ENCODE measurements at regions not wholly inside any gene's neighbourhood (a gene's known extent, or its start where the extent isn't known, plus 50 kb on each side); places are given as distances from the start of the nearest gene placed in this dataset.

DNA sequence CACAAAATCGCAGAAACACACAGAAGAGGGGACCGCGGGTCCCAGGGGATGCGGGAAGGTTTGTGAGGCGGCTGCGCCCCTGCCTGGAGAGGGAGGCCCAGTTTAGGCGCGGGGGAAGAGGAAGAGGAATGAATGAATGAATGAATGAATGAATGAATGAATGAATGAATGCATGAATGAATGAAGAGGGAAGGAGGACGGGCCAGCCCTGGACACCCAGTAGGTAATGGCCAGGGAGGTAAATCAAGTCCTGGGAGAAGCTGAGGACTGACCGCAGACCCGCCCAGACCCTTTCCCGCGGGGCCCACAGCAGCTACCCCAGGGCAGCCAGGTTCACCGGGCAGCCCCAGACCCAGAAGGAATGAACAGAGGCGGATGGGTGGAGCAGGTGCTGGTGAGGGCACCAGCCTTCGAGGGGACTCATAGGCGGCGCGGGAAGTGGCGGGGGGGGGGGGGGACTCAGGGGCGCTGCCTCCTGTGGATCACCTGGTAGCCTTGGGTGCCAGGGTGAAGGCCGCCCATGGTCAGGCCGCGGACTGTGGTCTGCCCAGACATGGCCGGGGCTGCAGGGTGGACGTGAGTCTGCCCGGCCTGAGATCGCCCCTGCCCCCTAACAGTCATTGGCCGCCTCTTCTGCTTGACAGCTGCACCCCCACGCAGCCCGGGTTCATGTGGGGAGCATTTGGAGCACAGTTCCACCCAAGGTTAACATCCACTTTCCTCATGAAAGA, 192.0 kb upstream of the PDE10A start:
- Histone ChIP-seq H3K9ac (ENCODE audit: low read depth, low read length) (peak overlapping the region; percentile 40; the same call in 1 of the 2 replicates), H3K4me1 (ENCODE audit: insufficient read depth, low read length) (no peaks in the 10 kb centered on the region; the same call in 1 of the 2 replicates), H3K9me3 (ENCODE audit: control insufficient read depth, insufficient read depth, low read length) (no peaks in the 10 kb centered on the region), H3K36me3 (ENCODE audit: insufficient read depth, low read length) (no peaks in the 10 kb centered on the region)

DNA sequence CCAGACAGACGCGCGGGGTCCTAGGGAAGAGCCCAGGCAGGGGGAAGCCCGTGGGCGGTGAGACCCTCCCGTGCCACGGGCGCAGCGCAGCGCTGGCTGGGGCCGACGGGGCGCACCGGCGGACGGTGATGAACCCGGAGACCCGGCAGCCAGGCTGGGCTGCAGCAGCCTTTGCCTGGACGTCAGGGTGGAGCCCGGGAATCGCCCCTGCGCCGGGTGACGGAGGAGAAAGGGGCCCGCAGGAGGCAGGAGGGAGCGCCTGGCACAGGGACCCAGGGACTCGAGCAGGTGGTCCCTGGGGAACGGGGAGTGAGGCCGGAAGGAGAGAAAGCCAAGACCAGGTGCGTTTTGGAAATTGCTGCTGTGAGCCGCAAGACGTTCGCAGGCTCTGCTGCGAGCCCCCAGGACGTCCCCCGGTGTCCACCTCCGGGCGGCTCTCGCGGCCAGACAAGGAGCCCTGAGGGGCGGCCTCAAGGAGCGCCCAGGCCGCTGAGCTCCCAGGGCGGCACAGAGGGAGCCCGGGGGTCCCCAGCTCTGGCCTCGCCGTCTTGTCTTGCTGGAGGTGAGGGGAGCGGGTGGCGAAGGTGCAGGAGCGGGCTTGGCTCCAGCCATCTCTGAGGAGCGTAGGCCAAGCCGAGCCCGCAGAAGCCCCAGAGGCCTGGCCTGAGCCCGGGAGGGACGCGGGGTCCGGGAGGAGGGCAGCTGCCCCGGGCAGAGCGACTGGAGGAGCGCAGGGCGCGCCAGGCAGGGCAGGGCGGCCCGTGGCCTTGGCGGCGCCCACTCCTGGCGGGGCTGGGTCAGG, 191.2 kb upstream of the PDE10A start:
- Histone ChIP-seq H3K36me3 (ENCODE audit: insufficient read depth, low read length) (no peaks in the 10 kb centered on the region), H3K9ac (ENCODE audit: low read depth, low read length) (peak overlapping the region; percentile 40; the same call in 1 of the 2 replicates), H3K4me1 (ENCODE audit: insufficient read depth, low read length) (no peaks in the 10 kb centered on the region; the same call in 1 of the 2 replicates), H3K9me3 (ENCODE audit: control insufficient read depth, insufficient read depth, low read length) (no peaks in the 10 kb centered on the region)

DNA sequence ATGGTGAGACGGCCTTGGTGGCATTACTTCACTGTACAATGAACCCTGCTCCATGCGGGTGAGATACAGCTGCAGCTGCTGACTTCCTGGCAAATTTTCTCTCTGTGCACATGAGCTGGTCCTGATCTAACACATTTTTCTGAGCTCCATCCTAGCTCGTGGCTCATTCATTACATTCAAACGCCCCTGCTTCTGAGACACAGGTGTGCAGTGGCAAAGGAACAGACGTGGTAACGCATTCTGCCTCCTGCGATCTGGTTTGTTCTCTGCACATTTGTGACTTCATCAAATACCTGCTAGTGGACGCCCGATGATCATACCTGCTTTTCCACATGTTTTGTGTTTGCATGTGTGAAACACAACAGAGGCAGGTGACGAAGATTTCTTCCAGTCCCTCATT, 189.6 kb upstream of the PDE10A start:
- Histone ChIP-seq H3K9ac (ENCODE audit: low read depth, low read length) (no peak overlapping the region), H3K4me1 (ENCODE audit: insufficient read depth, low read length) (peaks cover 2% of the 10 kb centered on the region), H3K36me3 (ENCODE audit: insufficient read depth, low read length) (no peaks in the 10 kb centered on the region), H3K9me3 (ENCODE audit: control insufficient read depth, insufficient read depth, low read length) (no peaks in the 10 kb centered on the region)

DNA sequence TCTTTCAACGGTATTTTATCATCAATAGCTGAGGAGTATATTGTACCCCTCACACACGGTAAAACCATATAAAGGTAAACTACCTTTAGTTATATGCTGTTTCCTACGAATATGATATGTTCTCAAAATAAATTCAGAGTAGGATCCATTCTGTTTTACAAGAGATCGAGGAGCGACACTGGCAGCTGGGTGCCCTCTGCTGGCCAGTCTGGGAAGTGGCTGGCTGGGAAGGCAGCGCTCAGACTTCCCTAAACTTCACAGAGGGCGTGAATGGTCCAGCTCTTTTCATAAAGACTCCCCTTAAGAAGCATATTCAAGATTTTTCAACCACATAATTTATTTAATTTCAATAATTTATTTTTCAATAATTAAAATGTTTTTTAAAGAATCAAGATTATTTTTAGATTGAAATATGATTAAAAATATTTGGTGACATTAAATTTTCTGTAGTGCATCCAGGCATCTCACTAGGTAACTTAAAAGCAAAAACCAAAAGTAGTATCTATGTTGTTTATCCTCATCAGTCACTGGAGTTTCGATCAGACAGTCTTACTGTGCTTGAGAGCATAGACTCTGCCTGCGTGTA, 187.5 kb upstream of the PDE10A start:
- Histone ChIP-seq H3K9me3 (ENCODE audit: control insufficient read depth, insufficient read depth, low read length) (no peaks in the 10 kb centered on the region), H3K9ac (ENCODE audit: low read depth, low read length) (no peak overlapping the region), H3K36me3 (ENCODE audit: insufficient read depth, low read length) (no peaks in the 10 kb centered on the region), H3K4me1 (ENCODE audit: insufficient read depth, low read length) (peaks cover 14% of the 10 kb centered on the region)

DNA sequence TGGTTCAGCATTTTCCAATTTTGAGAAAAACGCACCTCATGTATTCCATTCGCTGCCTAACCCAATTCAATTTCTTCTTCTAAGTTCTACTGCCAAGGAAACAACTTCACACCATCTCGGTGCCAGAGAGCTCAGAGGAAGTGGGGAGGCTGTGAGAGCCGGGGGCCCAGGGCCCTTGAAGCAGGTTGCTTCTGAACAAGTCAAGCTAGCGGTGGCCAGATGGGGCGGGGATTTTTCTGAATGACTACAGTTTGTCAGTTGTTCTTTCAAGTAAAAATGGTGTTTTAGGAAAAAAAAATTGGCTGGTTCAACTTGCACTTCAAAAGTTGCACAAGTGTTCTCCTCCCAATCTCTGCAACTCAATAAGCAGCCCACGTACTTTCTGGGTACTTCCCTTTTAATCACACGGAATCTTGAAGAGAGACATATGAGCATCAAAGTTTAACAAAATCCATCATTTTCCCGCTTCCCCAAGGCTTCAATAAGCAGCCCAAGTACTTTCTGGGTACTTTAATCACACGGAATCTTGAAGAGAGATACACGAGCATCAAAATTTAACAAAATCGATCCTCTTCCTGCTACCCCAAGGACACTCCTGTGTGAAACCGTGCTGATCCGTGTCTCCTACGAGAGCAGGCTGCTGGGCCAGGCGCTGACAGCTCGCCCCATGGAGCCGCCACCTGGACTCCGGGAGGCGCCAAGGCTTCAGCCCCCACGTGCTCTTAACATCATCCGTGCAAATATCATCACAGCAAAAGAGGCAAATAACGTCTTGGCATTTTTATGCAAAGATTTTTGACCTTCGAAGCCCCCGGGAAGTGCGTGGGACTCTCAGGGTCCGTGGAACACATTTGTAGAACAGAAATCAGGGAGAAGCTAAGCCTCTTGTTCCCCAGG, 186.7 kb upstream of the PDE10A start:
- Histone ChIP-seq H3K9ac (ENCODE audit: low read depth, low read length) (0 out of 2 replicates have a peak overlapping the region, but pooled peaks have one; percentile 9), H3K9me3 (ENCODE audit: control insufficient read depth, insufficient read depth, low read length) (no peaks in the 10 kb centered on the region), H3K4me1 (ENCODE audit: insufficient read depth, low read length) (peaks cover 14% of the 10 kb centered on the region)

DNA sequence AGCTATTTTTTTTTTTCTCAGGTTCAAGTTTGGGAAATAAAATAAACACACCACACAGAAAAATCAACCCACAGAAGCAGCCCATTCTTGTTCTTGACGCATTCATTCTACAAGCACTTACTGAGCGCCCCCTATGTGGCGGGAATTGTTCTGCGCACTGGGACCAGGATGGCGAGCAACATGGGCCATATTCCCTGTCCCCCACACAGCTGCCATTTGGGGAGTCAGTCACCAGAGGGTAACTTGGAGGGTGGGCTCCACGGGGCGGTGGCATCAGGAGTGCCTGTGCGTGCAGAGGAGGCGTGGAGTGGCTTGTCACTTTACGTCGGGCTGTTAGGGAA, 185.0 kb upstream of the PDE10A start:
- Histone ChIP-seq H3K4me1 (ENCODE audit: insufficient read depth, low read length) (peaks cover 21% of the 10 kb centered on the region), H3K36me3 (ENCODE audit: insufficient read depth, low read length) (no peaks in the 10 kb centered on the region), H3K9ac (ENCODE audit: low read depth, low read length) (no peak overlapping the region), H3K9me3 (ENCODE audit: control insufficient read depth, insufficient read depth, low read length) (no peaks in the 10 kb centered on the region)

More for the DNA sequence above, 186.7 kb upstream of the PDE10A start:
- H3K36me3 ChIP-seq (ENCODE audit: insufficient read depth, low read length), result no peaks in the 10 kb centered on the region

DNA sequence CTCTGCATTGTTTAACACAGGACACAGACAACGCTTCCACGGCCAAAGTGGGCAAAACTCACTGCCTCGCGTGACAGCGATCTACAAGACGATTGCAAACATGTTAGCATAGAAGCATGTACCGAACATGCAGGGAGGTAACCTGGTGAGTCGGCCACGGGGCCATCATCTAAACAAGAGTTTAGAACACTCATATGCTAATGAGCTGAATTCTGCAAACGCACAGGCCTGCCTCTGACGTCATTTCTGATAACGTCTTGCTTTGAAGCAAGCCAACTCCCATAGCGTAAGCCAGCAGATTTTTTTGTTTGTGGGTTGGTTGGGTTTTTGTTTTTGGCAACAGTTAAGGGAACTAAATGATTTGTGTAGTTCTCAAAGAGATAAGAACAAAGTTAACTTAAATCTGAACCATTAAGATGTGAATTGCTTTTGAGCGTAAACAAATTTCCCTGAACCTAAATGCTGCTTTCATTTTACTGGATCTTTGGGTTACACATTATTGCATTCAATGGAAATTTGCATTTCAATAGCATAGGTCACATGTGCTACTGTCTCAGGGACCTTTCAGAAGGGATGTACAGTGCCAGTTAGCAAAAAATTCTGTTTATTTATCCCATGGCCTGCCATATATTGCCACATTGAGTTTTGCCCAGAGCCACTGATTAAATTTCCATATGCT, 184.5 kb upstream of the PDE10A start:
- Histone ChIP-seq H3K9me3 (ENCODE audit: control insufficient read depth, insufficient read depth, low read length) (no peaks in the 10 kb centered on the region), H3K9ac (ENCODE audit: low read depth, low read length) (no peak overlapping the region), H3K4me1 (ENCODE audit: insufficient read depth, low read length) (peaks cover 27% of the 10 kb centered on the region), H3K36me3 (ENCODE audit: insufficient read depth, low read length) (no peaks in the 10 kb centered on the region)

DNA sequence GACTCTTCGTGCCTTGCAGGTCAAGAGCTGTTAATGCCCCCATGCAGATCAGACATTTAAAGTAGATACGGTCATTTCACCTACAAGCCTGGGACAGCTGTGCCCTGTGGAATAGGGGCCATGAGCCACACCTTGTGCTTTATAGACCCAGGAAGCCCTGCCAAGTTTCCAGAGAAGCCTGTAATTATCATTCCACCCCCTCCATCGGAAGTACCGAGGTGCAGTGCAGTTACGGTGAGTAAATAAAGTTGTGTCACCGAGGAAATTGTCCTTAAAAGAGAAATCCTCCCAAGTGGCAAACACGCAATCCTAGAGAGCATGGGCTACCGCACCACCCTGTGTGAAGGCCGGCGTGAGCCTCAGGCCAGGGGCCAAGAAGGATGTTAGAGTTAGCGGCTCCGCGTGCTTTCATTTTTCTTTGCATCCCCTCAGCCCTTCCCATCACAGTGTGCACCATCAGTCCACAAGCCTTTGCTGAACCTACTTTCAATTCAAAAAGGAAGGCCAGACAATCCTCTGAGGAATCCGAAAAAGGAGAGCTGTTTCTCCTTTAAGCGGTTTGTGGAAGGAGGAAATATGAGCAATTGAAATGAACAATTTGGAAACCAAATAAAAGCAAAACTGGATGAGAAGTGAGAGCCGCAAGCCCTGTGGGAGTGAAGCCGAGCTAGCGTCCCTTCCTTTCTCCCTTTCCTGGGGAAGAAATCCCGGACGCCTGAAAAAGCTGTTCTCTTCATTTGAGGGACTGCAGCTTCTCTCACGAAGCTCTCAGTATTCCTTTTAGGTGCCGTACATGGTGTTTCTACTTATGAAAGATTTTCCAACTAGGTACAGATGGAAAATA, 183.3 kb upstream of the PDE10A start:
- no peak overlapping the region for H3K9ac ChIP-seq (ENCODE audit: low read depth, low read length)
- H3K36me3 ChIP-seq (ENCODE audit: insufficient read depth, low read length), result no peaks in the 10 kb centered on the region
- H3K4me1 ChIP-seq (ENCODE audit: insufficient read depth, low read length), result peaks cover 37% of the 10 kb centered on the region
- H3K9me3 ChIP-seq (ENCODE audit: control insufficient read depth, insufficient read depth, low read length), result no peaks in the 10 kb centered on the region

DNA sequence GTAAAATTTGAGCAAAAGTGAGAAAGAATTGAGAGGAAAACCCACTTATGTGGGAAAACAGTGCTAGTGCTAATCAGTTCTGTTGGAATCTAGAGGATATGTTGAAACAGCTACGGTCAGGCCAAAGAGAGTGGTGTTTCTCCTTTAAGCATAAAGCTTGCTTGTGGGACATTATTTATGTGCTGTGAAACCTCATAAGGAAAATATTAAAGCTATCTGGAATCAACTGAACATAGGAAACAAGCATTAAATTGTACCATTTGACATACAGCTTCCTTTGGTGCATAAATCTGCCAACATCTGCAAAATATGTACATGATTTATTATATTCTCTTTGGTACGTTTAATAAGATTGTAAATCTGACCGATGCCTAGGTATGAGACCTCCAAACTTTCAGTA, 182.5 kb upstream of the PDE10A start:
- H3K4me1 ChIP-seq (ENCODE audit: insufficient read depth, low read length), result peaks cover 40% of the 10 kb centered on the region
- no peak overlapping the region for H3K9ac ChIP-seq (ENCODE audit: low read depth, low read length)
- H3K9me3 ChIP-seq (ENCODE audit: control insufficient read depth, insufficient read depth, low read length), result no peaks in the 10 kb centered on the region
- H3K36me3 ChIP-seq (ENCODE audit: insufficient read depth, low read length), result no peaks in the 10 kb centered on the region

DNA sequence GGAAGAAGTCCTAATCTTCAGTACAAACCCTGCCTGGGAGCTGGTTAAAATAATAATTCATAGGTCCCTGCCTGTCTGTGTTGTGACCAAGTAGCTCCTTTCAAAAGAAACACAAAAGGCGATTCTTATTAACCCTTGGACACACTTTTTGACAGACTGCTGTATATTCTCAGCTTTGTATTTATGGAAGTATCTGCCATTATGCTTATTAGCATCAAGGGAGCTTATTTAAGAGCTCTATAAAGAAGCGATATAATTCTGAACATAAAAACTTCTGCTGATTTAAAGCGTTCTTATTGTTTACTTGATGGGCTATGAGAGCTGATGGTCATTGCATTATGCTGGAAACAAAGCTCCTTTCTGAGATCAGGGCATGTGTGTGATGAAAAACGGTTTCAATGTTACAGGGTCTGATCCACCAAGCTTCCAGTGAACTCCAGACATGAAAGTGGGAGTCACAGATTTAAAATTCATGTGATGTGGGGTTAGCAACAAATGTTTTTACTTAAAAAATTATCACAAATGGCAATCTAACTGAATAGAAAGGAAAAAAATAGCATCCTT, 181.8 kb upstream of the PDE10A start:
- no peaks in the 10 kb centered on the region for H3K9me3 ChIP-seq (ENCODE audit: control insufficient read depth, insufficient read depth, low read length)
- H3K4me1 ChIP-seq (ENCODE audit: insufficient read depth, low read length), result peaks cover 40% of the 10 kb centered on the region
- H3K36me3 ChIP-seq (ENCODE audit: insufficient read depth, low read length), result no peaks in the 10 kb centered on the region
- H3K9ac ChIP-seq (ENCODE audit: low read depth, low read length), result no peak overlapping the region

DNA sequence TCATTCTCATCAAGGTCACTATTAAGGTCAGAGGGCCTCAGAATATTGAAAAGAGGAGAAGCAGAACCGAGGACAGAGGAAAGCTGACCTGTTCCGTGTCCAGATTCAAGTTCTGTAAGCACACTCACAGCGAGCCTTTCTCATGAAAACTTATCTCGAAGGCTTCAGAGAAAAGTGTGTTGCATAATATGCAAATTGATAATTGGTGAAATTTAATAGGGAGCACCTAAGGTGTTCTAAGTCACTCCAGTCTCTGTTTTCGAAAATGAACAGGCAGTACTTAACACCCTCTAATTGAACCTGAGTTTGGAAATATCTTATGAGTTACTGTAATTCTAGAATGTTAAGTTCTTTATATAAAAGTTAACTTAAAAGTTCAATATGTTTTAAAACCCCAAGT, 181.2 kb upstream of the PDE10A start:
- no peaks in the 10 kb centered on the region for H3K36me3 ChIP-seq (ENCODE audit: insufficient read depth, low read length)
- H3K9ac ChIP-seq (ENCODE audit: low read depth, low read length), result no peak overlapping the region
- H3K4me1 ChIP-seq (ENCODE audit: insufficient read depth, low read length), result peaks cover 40% of the 10 kb centered on the region
- H3K9me3 ChIP-seq (ENCODE audit: control insufficient read depth, insufficient read depth, low read length), result no peaks in the 10 kb centered on the region

DNA sequence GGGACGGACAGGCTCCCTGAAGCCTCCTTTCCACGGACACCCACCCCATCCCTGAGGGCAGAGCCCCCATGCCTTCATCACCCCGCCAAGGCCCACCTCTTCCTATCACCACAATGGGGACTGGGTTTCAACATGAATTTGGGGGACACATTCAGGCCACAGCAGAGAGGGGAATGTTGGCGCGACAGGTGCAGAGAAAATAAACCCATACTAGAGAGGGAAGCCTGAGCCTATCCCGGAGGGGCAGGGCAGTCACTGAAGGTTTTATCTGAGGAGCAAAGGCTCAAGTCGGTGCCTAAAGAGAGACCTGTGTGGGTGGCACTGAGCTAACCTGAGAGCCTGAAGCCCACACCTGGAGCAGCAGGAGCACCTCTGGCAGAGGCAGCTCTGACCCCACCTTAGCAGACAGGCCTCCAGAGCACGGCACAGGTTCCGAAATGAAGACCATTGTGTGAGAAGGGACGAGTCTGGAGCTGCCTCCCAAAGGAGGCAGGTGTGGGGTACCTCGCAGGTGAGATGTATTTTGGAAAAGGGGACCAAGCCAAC, 180.6 kb upstream of the PDE10A start:
- Histone ChIP-seq H3K4me1 (ENCODE audit: insufficient read depth, low read length) (peaks cover 40% of the 10 kb centered on the region), H3K9ac (ENCODE audit: low read depth, low read length) (no peak overlapping the region), H3K36me3 (ENCODE audit: insufficient read depth, low read length) (no peaks in the 10 kb centered on the region), H3K9me3 (ENCODE audit: control insufficient read depth, insufficient read depth, low read length) (no peaks in the 10 kb centered on the region)
